K562 (cell line): ENCODE measurements at regions not wholly inside any gene's neighbourhood (a gene's known extent, or its start where the extent isn't known, plus 50 kb on each side); places are given as distances from the start of the nearest gene placed in this dataset.

Experiments
- CLOCK ChIP-seq: fragments of 250-450 bp; sonication (Bioruptor Pico); IDR thresholded peaks from 2 replicates; pipeline ENCODE4 v1.4.0; 2020; ENCODE audit warnings: mild to moderate bottlenecking, moderate library complexity, borderline replicate concordance
- EP300 ChIP-seq: IDR thresholded peaks from 2 replicates; pipeline ENCODE4 v1.6.1; 2012; ENCODE audit warnings: low read length, improper control_type of control experiment
- HDGF ChIP-seq: fragments of 450-650 bp; IDR thresholded peaks from 2 replicates; pipeline ENCODE4 v1.6.1; 2016
- NFYB ChIP-seq: IDR thresholded peaks from 2 replicates; pipeline ENCODE4 v1.6.1; 2011; ENCODE audit warnings: mild to moderate bottlenecking, moderate library complexity; ENCODE audit not compliant: insufficient read length; ENCODE audit errors: extremely low read depth
- NR2C1 ChIP-seq, 2 experiments: fragments of 450-650 bp; IDR thresholded peaks; 2 replicates each; pipeline ENCODE4 v1.6.1; 2017; ENCODE audit warnings: mild to moderate bottlenecking in 2 of 2, antibody characterized with exemption in 1 of 2, inconsistent platforms in 1 of 2, missing compliant biosample characterization in 1 of 2, missing genetic modification characterization in 1 of 2
- POLR2AphosphoS5 ChIP-seq: IDR thresholded peaks from 2 replicates; pipeline ENCODE4 v1.6.1; 2011; ENCODE audit warnings: mild to moderate bottlenecking, low read depth, low read length, moderate library complexity; ENCODE audit not compliant: control insufficient read depth, insufficient read depth
- POLR3G ChIP-seq: IDR thresholded peaks from 2 replicates; pipeline ENCODE4 v1.6.1; 2011; ENCODE audit not compliant: insufficient read length, insufficient replicate concordance; ENCODE audit errors: extremely low read depth
- PRPF4 ChIP-seq: fragments of 200-400 bp; formaldehyde crosslinking; IDR thresholded peaks from one replicate; pipeline ENCODE4 v1.6.1; 2017; ENCODE audit warnings: low read length, low read depth, mild to moderate bottlenecking; ENCODE audit not compliant: insufficient read depth, poor library complexity, severe bottlenecking
- SP1 ChIP-seq: sonication (generic); formaldehyde crosslinking; IDR thresholded peaks from 2 replicates; pipeline ENCODE4 v1.8.1; 2022; ENCODE audit warnings: mild to moderate bottlenecking, missing genetic modification reagents
- ZNF274 ChIP-seq: IDR thresholded peaks from 2 replicates; pipeline ENCODE4 v1.6.1; 2011; ENCODE audit warnings: low read depth, mild to moderate bottlenecking, low read length, moderate library complexity, borderline replicate concordance
- ZNF277 ChIP-seq: fragments of 250-450 bp; sonication (Bioruptor Pico); IDR thresholded peaks from 2 replicates; pipeline ENCODE4 v1.8.0; 2022; ENCODE audit warnings: inconsistent platforms, mild to moderate bottlenecking, moderate library complexity, borderline replicate concordance
- TF ChIP-seq, protein P1 (sequence below), 2 experiments: fragments of 450-650 bp; IDR thresholded peaks; 2 replicates each; pipeline ENCODE4 v1.6.1; 2018; ENCODE audit warnings: mild to moderate bottlenecking in 2 of 2, low read depth in 1 of 2; ENCODE audit not compliant: partially characterized antibody in 2 of 2
- TF ChIP-seq, protein P2 (sequence below): fragments of 450-650 bp; formaldehyde crosslinking; IDR thresholded peaks from 2 replicates; pipeline ENCODE4 v1.4.0; 2022; ENCODE audit warnings: missing genetic modification characterization
- TF ChIP-seq, protein P3 (sequence below), 3 experiments: IDR thresholded peaks in 2 of 3; conservative IDR thresholded peaks in 1 of 3; 2 replicates each; pipeline ENCODE4 v1.5.1; 2011 to 2012; ENCODE audit warnings: low read length in 3 of 3, mild to moderate bottlenecking in 3 of 3, control low read depth in 2 of 3, improper control_type of control experiment in 1 of 3, inconsistent platforms in 1 of 3, low read depth in 1 of 3, mixed read lengths in 1 of 3, moderate library complexity in 1 of 3; ENCODE audit not compliant: insufficient read depth in 2 of 3

DNA sequence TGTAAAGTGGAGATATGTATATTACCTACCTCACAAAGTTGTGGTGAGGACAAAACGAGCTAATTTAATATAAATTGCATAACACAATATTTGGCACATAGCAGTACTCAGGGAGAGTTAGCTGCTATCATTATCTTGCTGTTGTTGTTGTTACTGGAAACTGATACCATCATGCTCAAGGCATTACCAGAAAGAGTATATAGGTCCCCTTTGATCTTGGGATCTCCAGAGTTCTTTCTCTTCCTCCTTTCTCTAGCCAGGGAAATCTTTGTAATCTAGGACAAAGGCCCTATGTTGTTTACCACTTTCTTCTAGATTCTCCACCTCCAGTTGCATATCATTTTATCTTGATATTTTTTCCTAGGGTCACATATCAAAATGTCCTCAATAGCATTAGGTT is 114.8 kb upstream of the RASA1 start:
- no peak for TF ChIP-seq SP1
- TF ChIP-seq, protein P1, sequence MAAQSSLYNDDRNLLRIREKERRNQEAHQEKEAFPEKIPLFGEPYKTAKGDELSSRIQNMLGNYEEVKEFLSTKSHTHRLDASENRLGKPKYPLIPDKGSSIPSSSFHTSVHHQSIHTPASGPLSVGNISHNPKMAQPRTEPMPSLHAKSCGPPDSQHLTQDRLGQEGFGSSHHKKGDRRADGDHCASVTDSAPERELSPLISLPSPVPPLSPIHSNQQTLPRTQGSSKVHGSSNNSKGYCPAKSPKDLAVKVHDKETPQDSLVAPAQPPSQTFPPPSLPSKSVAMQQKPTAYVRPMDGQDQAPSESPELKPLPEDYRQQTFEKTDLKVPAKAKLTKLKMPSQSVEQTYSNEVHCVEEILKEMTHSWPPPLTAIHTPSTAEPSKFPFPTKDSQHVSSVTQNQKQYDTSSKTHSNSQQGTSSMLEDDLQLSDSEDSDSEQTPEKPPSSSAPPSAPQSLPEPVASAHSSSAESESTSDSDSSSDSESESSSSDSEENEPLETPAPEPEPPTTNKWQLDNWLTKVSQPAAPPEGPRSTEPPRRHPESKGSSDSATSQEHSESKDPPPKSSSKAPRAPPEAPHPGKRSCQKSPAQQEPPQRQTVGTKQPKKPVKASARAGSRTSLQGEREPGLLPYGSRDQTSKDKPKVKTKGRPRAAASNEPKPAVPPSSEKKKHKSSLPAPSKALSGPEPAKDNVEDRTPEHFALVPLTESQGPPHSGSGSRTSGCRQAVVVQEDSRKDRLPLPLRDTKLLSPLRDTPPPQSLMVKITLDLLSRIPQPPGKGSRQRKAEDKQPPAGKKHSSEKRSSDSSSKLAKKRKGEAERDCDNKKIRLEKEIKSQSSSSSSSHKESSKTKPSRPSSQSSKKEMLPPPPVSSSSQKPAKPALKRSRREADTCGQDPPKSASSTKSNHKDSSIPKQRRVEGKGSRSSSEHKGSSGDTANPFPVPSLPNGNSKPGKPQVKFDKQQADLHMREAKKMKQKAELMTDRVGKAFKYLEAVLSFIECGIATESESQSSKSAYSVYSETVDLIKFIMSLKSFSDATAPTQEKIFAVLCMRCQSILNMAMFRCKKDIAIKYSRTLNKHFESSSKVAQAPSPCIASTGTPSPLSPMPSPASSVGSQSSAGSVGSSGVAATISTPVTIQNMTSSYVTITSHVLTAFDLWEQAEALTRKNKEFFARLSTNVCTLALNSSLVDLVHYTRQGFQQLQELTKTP (IDR thresholded peaks at IDR 0.05; ENCODE audit: low read depth in 1 of 2, partially characterized antibody in 2 of 2): no peak
- TF ChIP-seq EP300: no peak
- no peak for TF ChIP-seq POLR3G
- TF ChIP-seq NR2C1 (IDR thresholded peaks at IDR 0.05): no peak
- no peak for TF ChIP-seq NR2C1 (tag; IDR thresholded peaks at IDR 0.05)
- TF ChIP-seq CLOCK: no peak
- TF ChIP-seq, protein P2, sequence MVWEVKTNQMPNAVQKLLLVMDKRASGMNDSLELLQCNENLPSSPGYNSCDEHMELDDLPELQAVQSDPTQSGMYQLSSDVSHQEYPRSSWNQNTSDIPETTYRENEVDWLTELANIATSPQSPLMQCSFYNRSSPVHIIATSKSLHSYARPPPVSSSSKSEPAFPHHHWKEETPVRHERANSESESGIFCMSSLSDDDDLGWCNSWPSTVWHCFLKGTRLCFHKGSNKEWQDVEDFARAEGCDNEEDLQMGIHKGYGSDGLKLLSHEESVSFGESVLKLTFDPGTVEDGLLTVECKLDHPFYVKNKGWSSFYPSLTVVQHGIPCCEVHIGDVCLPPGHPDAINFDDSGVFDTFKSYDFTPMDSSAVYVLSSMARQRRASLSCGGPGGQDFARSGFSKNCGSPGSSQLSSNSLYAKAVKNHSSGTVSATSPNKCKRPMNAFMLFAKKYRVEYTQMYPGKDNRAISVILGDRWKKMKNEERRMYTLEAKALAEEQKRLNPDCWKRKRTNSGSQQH: no peak
- no peak for TF ChIP-seq POLR2AphosphoS5
- no peak for TF ChIP-seq HDGF
- TF ChIP-seq, protein P3, sequence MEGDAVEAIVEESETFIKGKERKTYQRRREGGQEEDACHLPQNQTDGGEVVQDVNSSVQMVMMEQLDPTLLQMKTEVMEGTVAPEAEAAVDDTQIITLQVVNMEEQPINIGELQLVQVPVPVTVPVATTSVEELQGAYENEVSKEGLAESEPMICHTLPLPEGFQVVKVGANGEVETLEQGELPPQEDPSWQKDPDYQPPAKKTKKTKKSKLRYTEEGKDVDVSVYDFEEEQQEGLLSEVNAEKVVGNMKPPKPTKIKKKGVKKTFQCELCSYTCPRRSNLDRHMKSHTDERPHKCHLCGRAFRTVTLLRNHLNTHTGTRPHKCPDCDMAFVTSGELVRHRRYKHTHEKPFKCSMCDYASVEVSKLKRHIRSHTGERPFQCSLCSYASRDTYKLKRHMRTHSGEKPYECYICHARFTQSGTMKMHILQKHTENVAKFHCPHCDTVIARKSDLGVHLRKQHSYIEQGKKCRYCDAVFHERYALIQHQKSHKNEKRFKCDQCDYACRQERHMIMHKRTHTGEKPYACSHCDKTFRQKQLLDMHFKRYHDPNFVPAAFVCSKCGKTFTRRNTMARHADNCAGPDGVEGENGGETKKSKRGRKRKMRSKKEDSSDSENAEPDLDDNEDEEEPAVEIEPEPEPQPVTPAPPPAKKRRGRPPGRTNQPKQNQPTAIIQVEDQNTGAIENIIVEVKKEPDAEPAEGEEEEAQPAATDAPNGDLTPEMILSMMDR (IDR thresholded peaks at IDR 0.05 in 2 of 3, conservative IDR thresholded peaks at IDR 0.05 in 1 of 3; ENCODE audit: insufficient read depth in 2 of 3, low read depth in 1 of 3, low read length in 3 of 3): no peak
- no peak for TF ChIP-seq NFYB
- no peak for TF ChIP-seq PRPF4
- no peak for TF ChIP-seq ZNF274
- no peak for TF ChIP-seq ZNF277 (CRISPR knock-in tag)
